HepG2 (cell line): ENCODE measurements at regions not wholly inside any gene's neighbourhood (a gene's known extent, or its start where the extent isn't known, plus 50 kb on each side); places are given as distances from the start of the nearest gene placed in this dataset.

Experiments used
- BRD4 ChIP-seq: sonication (generic); formaldehyde crosslinking; IDR thresholded peaks from 2 replicates; pipeline ENCODE4 v1.4.0; 2020; ENCODE audit warnings: missing genetic modification reagents
- MAFF ChIP-seq: IDR thresholded peaks from 2 replicates; pipeline ENCODE4 v1.6.1; 2011; ENCODE audit warnings: low read depth, low read length, improper control_type of control experiment
- RERE ChIP-seq: IDR thresholded peaks from 2 replicates; pipeline ENCODE4 v1.6.1; 2016; ENCODE audit warnings: low read depth, missing genetic modification reagents, missing compliant biosample characterization
- SMARCE1 ChIP-seq: fragments of 450-650 bp; IDR thresholded peaks from 2 replicates; pipeline ENCODE4 v1.6.1; 2017; ENCODE audit warnings: borderline replicate concordance
- THRA ChIP-seq: sonication (generic); formaldehyde crosslinking; IDR thresholded peaks from 2 replicates; pipeline ENCODE4 v1.4.0; 2020; ENCODE audit warnings: missing genetic modification reagents, borderline replicate concordance
- ZBTB10 ChIP-seq: sonication (generic); formaldehyde crosslinking; IDR thresholded peaks from 2 replicates; pipeline ENCODE4 v1.4.0; 2020; ENCODE audit warnings: missing genetic modification reagents, borderline replicate concordance
- ZNF562 ChIP-seq: sonication (generic); formaldehyde crosslinking; IDR thresholded peaks from 2 replicates; pipeline ENCODE4 v1.8.0; 2022; ENCODE audit warnings: missing genetic modification reagents, borderline replicate concordance

GRCh38 chr11:11107076-11107723 is 245.8 kb downstream of the CSNK2A3 start (continued):
- TF ChIP-seq RERE (CRISPR knock-in tag), result no peak
- TF ChIP-seq MAFF, result no peak
- no peak for TF ChIP-seq SMARCE1
- TF ChIP-seq ZBTB10 (CRISPR knock-in tag), result no peak
- no peak for TF ChIP-seq THRA (CRISPR knock-in tag)
- TF ChIP-seq ZNF562 (CRISPR knock-in tag), result no peak
- no peak for TF ChIP-seq BRD4
